ENCODE measurements at regions not wholly inside any gene's neighbourhood (a gene's known extent, or its start where the extent isn't known, plus 50 kb on each side); places are given as distances from the start of the nearest gene placed in this dataset.

GRCh38 chr12:131220331-131220685 is 266.6 kb downstream of the ADGRD1 start:
- no peak for TF ChIP-seq CTCF (IDR thresholded peaks at IDR 0.05; ENCODE audit: insufficient read depth, low read length)
- no peak for TF ChIP-seq POLR2AphosphoS5 (IDR thresholded peaks at IDR 0.05; ENCODE audit: low read depth)
- TF ChIP-seq REST (IDR thresholded peaks at IDR 0.05; ENCODE audit: insufficient replicate concordance, low read depth): no peak
- TF ChIP-seq GABPA (IDR thresholded peaks at IDR 0.05; ENCODE audit: low read depth): no peak
